Neural progenitor cell (in vitro differentiated cells): ENCODE measurements at regions not wholly inside any gene's neighbourhood (a gene's known extent, or its start where the extent isn't known, plus 50 kb on each side); places are given as distances from the start of the nearest gene placed in this dataset.

Source experiments
- CTCF ChIP-seq: fragments of 200-600 bp; sonication (generic); IDR thresholded peaks from 2 replicates; pipeline ENCODE4 v1.5.1; 2017; ENCODE audit warnings: antibody characterized with exemption, mild to moderate bottlenecking
- EZH2 ChIP-seq: fragments of 200-600 bp; sonication (generic); IDR thresholded peaks from 2 replicates; pipeline ENCODE4 v1.6.1; 2017; ENCODE audit warnings: antibody characterized with exemption, mild to moderate bottlenecking, moderate library complexity

GRCh38 chr2:43070676-43071502 is 155.5 kb downstream of the ZFP36L2 start:
- TF ChIP-seq CTCF (no peak), EZH2 (no peak)
